Ishikawa (cell line): ENCODE measurements at regions not wholly inside any gene's neighbourhood (a gene's known extent, or its start where the extent isn't known, plus 50 kb on each side); places are given as distances from the start of the nearest gene placed in this dataset.

Experiments
- CEBPB ChIP-seq: IDR thresholded peaks from 2 replicates; pipeline ENCODE4 v1.6.1; 2012
- CREB1 ChIP-seq: IDR thresholded peaks from 2 replicates; pipeline ENCODE4 v1.6.1; 2012; ENCODE audit warnings: low read depth
- EGR1 ChIP-seq: IDR thresholded peaks from 2 replicates; pipeline ENCODE4 v1.6.1; 2012
- EP300 ChIP-seq: IDR thresholded peaks from 2 replicates; pipeline ENCODE4 v1.6.1; 2012; ENCODE audit warnings: borderline replicate concordance
- FOXM1 ChIP-seq: IDR thresholded peaks from 2 replicates; pipeline ENCODE4 v1.6.1; 2012; ENCODE audit warnings: low read depth, borderline replicate concordance
- MAX ChIP-seq: IDR thresholded peaks from 2 replicates; pipeline ENCODE4 v1.6.1; 2012
- NFIC ChIP-seq: IDR thresholded peaks from 2 replicates; pipeline ENCODE4 v1.6.1; 2012
- RAD21 ChIP-seq: IDR thresholded peaks from 2 replicates; pipeline ENCODE4 v1.6.1; 2012; ENCODE audit warnings: low read depth
- REST ChIP-seq: IDR thresholded peaks from 2 replicates; pipeline ENCODE4 v1.6.1; 2012; ENCODE audit warnings: low read depth, mild to moderate bottlenecking
- TAF1 ChIP-seq: IDR thresholded peaks from 2 replicates; pipeline ENCODE4 v1.6.1; 2012; ENCODE audit warnings: low read depth, mild to moderate bottlenecking
- TCF12 ChIP-seq: IDR thresholded peaks from 2 replicates; pipeline ENCODE4 v1.6.1; 2012; ENCODE audit warnings: low read depth
- TEAD4 ChIP-seq: IDR thresholded peaks from 2 replicates; pipeline ENCODE4 v1.6.1; 2012
- USF1 ChIP-seq: IDR thresholded peaks from 2 replicates; pipeline ENCODE4 v1.6.1; 2012
- YY1 ChIP-seq: IDR thresholded peaks from 2 replicates; pipeline ENCODE4 v1.6.1; 2012; ENCODE audit warnings: low read depth
- ZBTB7A ChIP-seq: IDR thresholded peaks from 2 replicates; pipeline ENCODE4 v1.6.1; 2012; ENCODE audit warnings: low read depth

- TF ChIP-seq CEBPB (no peak), USF1 (no peak), REST (no peak), TAF1 (no peak), EP300 (no peak), RAD21 (no peak), CREB1 (no peak), TCF12 (no peak), EGR1 (no peak), YY1 (no peak), FOXM1 (no peak), NFIC (no peak), TEAD4 (no peak), MAX (no peak)
Observed at GRCh38 chr14:71424941-71425340, 507.3 kb upstream of the RGS6 start.

- no peak for TF ChIP-seq FOXM1
- no peak for TF ChIP-seq EP300
- TF ChIP-seq TEAD4: no peak
- no peak for TF ChIP-seq TCF12
- no peak for TF ChIP-seq REST
- no peak for TF ChIP-seq ZBTB7A
- no peak for TF ChIP-seq YY1
- TF ChIP-seq MAX: no peak
- TF ChIP-seq RAD21: no peak
- TF ChIP-seq NFIC: no peak
- TF ChIP-seq USF1: no peak
- TF ChIP-seq CREB1: no peak
- no peak for TF ChIP-seq CEBPB
Observed at GRCh38 chr14:71426001-71426400, 506.2 kb upstream of the RGS6 start.

GRCh38 chr14:71429902-71430301, 502.3 kb upstream of the RGS6 start:
- TF ChIP-seq USF1: no peak
- no peak for TF ChIP-seq YY1
- no peak for TF ChIP-seq CREB1
- TF ChIP-seq CEBPB: no peak
- TF ChIP-seq NFIC: no peak
- TF ChIP-seq FOXM1: no peak
- TF ChIP-seq EP300: no peak
- no peak for TF ChIP-seq TCF12
- TF ChIP-seq EGR1: no peak
- no peak for TF ChIP-seq TAF1
- TF ChIP-seq ZBTB7A: no peak
- no peak for TF ChIP-seq RAD21
- TF ChIP-seq REST: no peak
- no peak for TF ChIP-seq TEAD4
- TF ChIP-seq MAX: no peak

- TF ChIP-seq TCF12: no peak
- TF ChIP-seq ZBTB7A: no peak
- TF ChIP-seq CEBPB: no peak
- no peak for TF ChIP-seq EGR1
- no peak for TF ChIP-seq YY1
- TF ChIP-seq TEAD4: no peak
Observed at GRCh38 chr14:71430321-71430677, 501.9 kb upstream of the RGS6 start.
